ENCODE measurements at regions not wholly inside any gene's neighbourhood (a gene's known extent, or its start where the extent isn't known, plus 50 kb on each side); places are given as distances from the start of the nearest gene placed in this dataset.

DNA sequence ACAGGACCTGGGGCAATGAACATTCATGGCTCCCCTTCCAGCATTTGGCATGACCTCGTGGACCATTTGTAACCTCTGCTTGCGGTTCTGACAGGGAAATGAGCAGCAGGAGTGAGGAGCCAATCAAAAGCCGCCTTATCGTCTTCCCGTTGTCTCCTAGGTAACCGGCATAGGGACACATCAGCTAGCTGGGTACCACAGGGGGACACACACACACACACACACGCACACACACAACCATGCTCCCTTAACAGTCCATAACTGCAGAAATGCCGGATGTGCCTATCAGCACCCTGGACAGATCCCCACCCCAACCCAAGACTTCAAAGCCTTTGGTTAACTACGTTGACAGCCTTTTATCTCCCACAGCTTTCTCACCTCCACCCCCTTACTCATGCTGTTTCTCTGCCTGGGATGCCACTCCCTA lies 53.4 kb upstream of the CCDC174 start (continued):
- TF ChIP-seq, protein P1, sequence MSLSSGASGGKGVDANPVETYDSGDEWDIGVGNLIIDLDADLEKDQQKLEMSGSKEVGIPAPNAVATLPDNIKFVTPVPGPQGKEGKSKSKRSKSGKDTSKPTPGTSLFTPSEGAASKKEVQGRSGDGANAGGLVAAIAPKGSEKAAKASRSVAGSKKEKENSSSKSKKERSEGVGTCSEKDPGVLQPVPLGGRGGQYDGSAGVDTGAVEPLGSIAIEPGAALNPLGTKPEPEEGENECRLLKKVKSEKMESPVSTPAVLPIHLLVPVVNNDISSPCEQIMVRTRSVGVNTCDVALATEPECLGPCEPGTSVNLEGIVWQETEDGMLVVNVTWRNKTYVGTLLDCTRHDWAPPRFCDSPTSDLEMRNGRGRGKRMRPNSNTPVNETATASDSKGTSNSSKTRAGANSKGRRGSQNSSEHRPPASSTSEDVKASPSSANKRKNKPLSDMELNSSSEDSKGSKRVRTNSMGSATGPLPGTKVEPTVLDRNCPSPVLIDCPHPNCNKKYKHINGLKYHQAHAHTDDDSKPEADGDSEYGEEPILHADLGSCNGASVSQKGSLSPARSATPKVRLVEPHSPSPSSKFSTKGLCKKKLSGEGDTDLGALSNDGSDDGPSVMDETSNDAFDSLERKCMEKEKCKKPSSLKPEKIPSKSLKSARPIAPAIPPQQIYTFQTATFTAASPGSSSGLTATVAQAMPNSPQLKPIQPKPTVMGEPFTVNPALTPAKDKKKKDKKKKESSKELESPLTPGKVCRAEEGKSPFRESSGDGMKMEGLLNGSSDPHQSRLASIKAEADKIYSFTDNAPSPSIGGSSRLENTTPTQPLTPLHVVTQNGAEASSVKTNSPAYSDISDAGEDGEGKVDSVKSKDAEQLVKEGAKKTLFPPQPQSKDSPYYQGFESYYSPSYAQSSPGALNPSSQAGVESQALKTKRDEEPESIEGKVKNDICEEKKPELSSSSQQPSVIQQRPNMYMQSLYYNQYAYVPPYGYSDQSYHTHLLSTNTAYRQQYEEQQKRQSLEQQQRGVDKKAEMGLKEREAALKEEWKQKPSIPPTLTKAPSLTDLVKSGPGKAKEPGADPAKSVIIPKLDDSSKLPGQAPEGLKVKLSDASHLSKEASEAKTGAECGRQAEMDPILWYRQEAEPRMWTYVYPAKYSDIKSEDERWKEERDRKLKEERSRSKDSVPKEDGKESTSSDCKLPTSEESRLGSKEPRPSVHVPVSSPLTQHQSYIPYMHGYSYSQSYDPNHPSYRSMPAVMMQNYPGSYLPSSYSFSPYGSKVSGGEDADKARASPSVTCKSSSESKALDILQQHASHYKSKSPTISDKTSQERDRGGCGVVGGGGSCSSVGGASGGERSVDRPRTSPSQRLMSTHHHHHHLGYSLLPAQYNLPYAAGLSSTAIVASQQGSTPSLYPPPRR (CRISPR knock-in tag; IDR thresholded peaks at IDR 0.05; ENCODE audit: borderline replicate concordance): no peak
- no peak for TF ChIP-seq ARNT (IDR thresholded peaks at IDR 0.05)
- TF ChIP-seq SRSF7 (optimal IDR thresholded peaks at IDR 0.05; ENCODE audit: low read depth, low read length): no peak
- TF ChIP-seq ZNF644 (tag; IDR thresholded peaks at IDR 0.05; ENCODE audit: low read depth): peak; percentile 95
- TF ChIP-seq, protein P2, sequence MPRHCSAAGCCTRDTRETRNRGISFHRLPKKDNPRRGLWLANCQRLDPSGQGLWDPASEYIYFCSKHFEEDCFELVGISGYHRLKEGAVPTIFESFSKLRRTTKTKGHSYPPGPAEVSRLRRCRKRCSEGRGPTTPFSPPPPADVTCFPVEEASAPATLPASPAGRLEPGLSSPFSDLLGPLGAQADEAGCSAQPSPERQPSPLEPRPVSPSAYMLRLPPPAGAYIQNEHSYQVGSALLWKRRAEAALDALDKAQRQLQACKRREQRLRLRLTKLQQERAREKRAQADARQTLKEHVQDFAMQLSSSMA (CRISPR knock-in tag; IDR thresholded peaks at IDR 0.05): no peak
- no peak for TF ChIP-seq TAF9B (IDR thresholded peaks at IDR 0.05; ENCODE audit: partially characterized antibody)
- no peak for TF ChIP-seq RHOXF2B (CRISPR knock-in tag; conservative IDR thresholded peaks at IDR 0.05)
- TF ChIP-seq ZZZ3 (IDR thresholded peaks at IDR 0.05): no peak
- TF ChIP-seq ZBED1 (IDR thresholded peaks at IDR 0.05): no peak
- TF ChIP-seq BHLHE40 (IDR thresholded peaks at IDR 0.05; ENCODE audit: low read length): no peak
- TF ChIP-seq, protein P3, sequence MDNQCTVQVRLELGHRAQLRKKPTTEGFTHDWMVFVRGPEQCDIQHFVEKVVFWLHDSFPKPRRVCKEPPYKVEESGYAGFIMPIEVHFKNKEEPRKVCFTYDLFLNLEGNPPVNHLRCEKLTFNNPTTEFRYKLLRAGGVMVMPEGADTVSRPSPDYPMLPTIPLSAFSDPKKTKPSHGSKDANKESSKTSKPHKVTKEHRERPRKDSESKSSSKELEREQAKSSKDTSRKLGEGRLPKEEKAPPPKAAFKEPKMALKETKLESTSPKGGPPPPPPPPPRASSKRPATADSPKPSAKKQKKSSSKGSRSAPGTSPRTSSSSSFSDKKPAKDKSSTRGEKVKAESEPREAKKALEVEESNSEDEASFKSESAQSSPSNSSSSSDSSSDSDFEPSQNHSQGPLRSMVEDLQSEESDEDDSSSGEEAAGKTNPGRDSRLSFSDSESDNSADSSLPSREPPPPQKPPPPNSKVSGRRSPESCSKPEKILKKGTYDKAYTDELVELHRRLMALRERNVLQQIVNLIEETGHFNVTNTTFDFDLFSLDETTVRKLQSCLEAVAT (IDR thresholded peaks at IDR 0.05): no peak
- TF ChIP-seq ZNF121 (CRISPR knock-in tag; conservative IDR thresholded peaks at IDR 0.05): no peak
- peak; percentile 61; the same call in 1 of the 2 replicates for TF ChIP-seq PYGO2 (tag; IDR thresholded peaks at IDR 0.05)
- 0 out of 2 replicates have a peak, but pooled peaks have one; percentile 44 for TF ChIP-seq OTX1 (CRISPR knock-in tag; IDR thresholded peaks at IDR 0.05)
- no peak for TF ChIP-seq SMARCC2 (IDR thresholded peaks at IDR 0.05; ENCODE audit: low read depth)
- no peak for TF ChIP-seq ZC3H8 (IDR thresholded peaks at IDR 0.05)
- TF ChIP-seq, protein P4, sequence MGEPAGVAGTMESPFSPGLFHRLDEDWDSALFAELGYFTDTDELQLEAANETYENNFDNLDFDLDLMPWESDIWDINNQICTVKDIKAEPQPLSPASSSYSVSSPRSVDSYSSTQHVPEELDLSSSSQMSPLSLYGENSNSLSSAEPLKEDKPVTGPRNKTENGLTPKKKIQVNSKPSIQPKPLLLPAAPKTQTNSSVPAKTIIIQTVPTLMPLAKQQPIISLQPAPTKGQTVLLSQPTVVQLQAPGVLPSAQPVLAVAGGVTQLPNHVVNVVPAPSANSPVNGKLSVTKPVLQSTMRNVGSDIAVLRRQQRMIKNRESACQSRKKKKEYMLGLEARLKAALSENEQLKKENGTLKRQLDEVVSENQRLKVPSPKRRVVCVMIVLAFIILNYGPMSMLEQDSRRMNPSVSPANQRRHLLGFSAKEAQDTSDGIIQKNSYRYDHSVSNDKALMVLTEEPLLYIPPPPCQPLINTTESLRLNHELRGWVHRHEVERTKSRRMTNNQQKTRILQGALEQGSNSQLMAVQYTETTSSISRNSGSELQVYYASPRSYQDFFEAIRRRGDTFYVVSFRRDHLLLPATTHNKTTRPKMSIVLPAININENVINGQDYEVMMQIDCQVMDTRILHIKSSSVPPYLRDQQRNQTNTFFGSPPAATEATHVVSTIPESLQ (CRISPR knock-in tag; IDR thresholded peaks at IDR 0.05): no peak
- TF ChIP-seq MCM2 (IDR thresholded peaks at IDR 0.05; ENCODE audit: low read depth): no peak
- no peak for TF ChIP-seq ZNF551 (CRISPR knock-in tag; IDR thresholded peaks at IDR 0.05)
- TF ChIP-seq, protein P5, sequence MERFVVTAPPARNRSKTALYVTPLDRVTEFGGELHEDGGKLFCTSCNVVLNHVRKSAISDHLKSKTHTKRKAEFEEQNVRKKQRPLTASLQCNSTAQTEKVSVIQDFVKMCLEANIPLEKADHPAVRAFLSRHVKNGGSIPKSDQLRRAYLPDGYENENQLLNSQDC (CRISPR knock-in tag; IDR thresholded peaks at IDR 0.05): no peak
- TF ChIP-seq, protein P6, sequence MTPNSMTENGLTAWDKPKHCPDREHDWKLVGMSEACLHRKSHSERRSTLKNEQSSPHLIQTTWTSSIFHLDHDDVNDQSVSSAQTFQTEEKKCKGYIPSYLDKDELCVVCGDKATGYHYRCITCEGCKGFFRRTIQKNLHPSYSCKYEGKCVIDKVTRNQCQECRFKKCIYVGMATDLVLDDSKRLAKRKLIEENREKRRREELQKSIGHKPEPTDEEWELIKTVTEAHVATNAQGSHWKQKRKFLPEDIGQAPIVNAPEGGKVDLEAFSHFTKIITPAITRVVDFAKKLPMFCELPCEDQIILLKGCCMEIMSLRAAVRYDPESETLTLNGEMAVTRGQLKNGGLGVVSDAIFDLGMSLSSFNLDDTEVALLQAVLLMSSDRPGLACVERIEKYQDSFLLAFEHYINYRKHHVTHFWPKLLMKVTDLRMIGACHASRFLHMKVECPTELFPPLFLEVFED (CRISPR knock-in tag; conservative IDR thresholded peaks at IDR 0.05): peak; percentile 91

All from K562 (cell line).